ENCODE measurements at regions not wholly inside any gene's neighbourhood (a gene's known extent, or its start where the extent isn't known, plus 50 kb on each side); places are given as distances from the start of the nearest gene placed in this dataset.

- DNase-seq: peak; percentile 54 to 61
These were observed 146.1 kb upstream of the CTNNB1 start for GRCh38 chr3:41053220-41053619.

GRCh38 chr3:41060106-41060505 is 139.2 kb upstream of the CTNNB1 start:
- no peak for DNase-seq

- DNase-seq: no peak
These were observed 135.2 kb upstream of the CTNNB1 start for GRCh38 chr3:41064070-41064469.

- DNase-seq: no peak
These were observed 134.8 kb upstream of the CTNNB1 start for GRCh38 chr3:41064526-41064925.

GRCh38 chr3:41065340-41065739 is 134.0 kb upstream of the CTNNB1 start:
- no peak for DNase-seq

- no peak for DNase-seq
These were observed 126.1 kb upstream of the CTNNB1 start for GRCh38 chr3:41073190-41073589.

GRCh38 chr3:41075975-41076374 is 123.3 kb upstream of the CTNNB1 start:
- no peak for DNase-seq

GRCh38 chr3:41076399-41076798 is 122.9 kb upstream of the CTNNB1 start:
- no peak for DNase-seq

GRCh38 chr3:41080141-41080540 is 119.2 kb upstream of the CTNNB1 start:
- no peak for DNase-seq

- no peak for DNase-seq
These were observed 110.4 kb upstream of the CTNNB1 start for GRCh38 chr3:41088882-41089281.

GRCh38 chr3:41089566-41089965 is 109.7 kb upstream of the CTNNB1 start:
- DNase-seq: no peak

- DNase-seq: no peak
These were observed 106.5 kb upstream of the CTNNB1 start for GRCh38 chr3:41092844-41093243.

GRCh38 chr3:41093476-41093875 is 105.8 kb upstream of the CTNNB1 start:
- DNase-seq: no peak

GRCh38 chr3:41094351-41094750 is 105.0 kb upstream of the CTNNB1 start:
- no peak for DNase-seq

GRCh38 chr3:41095702-41096101 is 103.6 kb upstream of the CTNNB1 start:
- DNase-seq: no peak

GRCh38 chr3:41097896-41098496 is 101.3 kb upstream of the CTNNB1 start:
- no peak for DNase-seq

- DNase-seq: no peak
These were observed 98.1 kb upstream of the CTNNB1 start for GRCh38 chr3:41101231-41101630.

- DNase-seq: no peak
These were observed 97.2 kb upstream of the CTNNB1 start for GRCh38 chr3:41102053-41102556.

GRCh38 chr3:41102750-41103149 is 96.6 kb upstream of the CTNNB1 start:
- DNase-seq: no peak

GRCh38 chr3:41103200-41103599 is 96.1 kb upstream of the CTNNB1 start:
- no peak for DNase-seq

- no peak for DNase-seq
These were observed 95.2 kb upstream of the CTNNB1 start for GRCh38 chr3:41104147-41104546.

GRCh38 chr3:41106691-41107090 is 92.6 kb upstream of the CTNNB1 start:
- DNase-seq: no peak

- no peak for DNase-seq
These were observed 88.3 kb upstream of the CTNNB1 start for GRCh38 chr3:41111011-41111410.

GRCh38 chr3:41112466-41112865 is 86.8 kb upstream of the CTNNB1 start:
- DNase-seq: no peak

GRCh38 chr3:41115069-41115468 is 84.2 kb upstream of the CTNNB1 start:
- DNase-seq: no peak
